GM19372 (cell line): ENCODE measurements at regions not wholly inside any gene's neighbourhood (a gene's known extent, or its start where the extent isn't known, plus 50 kb on each side); places are given as distances from the start of the nearest gene placed in this dataset.
"Not testable (repeated sequence)": the region's sequence is repeated elsewhere in the genome, so short reads cannot be mapped to it uniquely, and the experiment has no call there.

ENCODE experiments used
- ATAC-seq: cut with Tn5 transposase; IDR thresholded peaks from one replicate; pipeline ENCODE4 v1.9.1; 2021; ENCODE audit warnings: mild to moderate bottlenecking, low read depth, moderate library complexity; ENCODE audit not compliant: unreplicated experiment

DNA sequence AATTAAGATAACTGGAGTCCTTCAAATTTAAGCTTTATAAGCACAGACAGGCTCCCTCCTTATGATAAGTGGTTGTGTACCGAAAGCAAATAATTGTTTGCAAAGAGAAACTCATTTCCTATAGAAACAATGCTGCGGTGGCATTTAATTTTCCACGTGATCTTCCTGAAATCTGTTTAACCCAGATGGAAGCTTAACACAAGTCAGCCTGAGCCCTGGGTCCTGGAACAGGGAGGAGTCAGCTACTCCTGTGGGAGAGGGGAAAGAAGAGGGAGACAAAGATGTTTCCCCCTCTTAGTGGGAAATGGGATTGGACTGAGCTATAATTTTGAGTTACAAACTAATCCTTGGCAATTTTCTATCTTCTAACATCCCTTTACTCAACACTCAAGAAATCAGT is 136.5 kb downstream of the ELOVL4 start:
- ATAC-seq, result no peak

DNA sequence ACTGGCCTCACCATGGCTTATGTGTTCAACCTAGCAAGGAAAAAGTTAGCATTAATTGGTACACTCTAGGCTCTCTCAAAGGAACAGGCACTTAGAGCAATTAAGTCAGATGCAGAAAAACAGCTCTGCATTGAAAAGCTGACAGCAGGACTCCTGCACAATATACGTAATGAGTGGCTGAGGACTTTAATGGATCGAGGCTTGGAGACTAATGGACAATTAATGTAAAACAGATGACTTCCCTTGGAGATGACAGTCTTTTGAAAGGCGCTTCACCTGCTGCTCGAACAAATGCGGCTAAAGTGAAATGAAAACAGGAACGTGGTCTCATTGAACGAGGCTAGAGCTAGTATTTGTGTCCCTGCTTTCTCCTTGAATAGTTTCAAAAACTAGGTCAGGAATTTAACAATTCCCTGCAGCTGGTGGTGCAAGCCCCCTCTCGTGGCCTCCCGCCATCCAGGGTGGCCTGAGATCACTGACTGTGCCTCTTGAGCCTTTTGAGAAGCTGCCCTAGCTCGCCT is 137.1 kb downstream of the ELOVL4 start:
- no peak for ATAC-seq

DNA sequence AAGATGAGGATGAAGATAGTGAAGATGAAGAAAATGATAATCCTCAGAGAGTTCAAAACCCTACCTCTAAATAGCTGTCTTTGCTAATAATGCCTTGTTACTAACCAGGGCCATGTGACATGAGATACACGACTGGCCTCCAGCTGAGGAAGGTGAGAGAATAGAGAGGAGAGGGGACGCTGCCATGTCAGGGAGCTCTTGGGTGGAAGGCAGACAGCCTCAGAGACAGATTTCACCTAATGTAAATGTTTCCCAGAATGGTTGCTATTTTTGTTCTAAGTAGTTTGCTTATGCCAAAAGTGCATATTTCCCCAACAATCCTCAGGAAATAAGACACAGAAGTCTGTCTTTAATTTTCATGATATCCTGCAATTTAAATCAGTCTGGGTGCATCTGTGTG is 138.4 kb downstream of the ELOVL4 start:
- ATAC-seq, result no peak

DNA sequence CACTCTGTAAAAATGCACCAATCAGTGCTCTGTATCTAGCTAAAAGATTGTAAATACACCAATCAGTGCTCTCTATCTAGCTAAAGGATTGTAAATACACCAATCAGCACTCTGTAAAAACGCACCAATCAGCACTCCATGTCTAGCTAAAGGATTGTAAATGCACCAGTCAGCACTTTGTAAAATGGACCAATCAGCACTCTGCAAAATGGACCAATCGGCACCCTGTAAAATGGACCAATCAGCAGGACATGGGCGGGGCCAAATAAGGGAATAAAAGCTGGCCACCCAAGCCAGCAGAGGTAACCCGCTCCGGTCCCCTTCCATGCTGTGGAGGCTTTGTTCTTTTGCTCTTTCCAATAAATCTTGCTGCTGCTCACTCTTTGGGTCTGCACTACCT is 140.7 kb downstream of the ELOVL4 start:
- ATAC-seq, result not testable (repeated sequence)

DNA sequence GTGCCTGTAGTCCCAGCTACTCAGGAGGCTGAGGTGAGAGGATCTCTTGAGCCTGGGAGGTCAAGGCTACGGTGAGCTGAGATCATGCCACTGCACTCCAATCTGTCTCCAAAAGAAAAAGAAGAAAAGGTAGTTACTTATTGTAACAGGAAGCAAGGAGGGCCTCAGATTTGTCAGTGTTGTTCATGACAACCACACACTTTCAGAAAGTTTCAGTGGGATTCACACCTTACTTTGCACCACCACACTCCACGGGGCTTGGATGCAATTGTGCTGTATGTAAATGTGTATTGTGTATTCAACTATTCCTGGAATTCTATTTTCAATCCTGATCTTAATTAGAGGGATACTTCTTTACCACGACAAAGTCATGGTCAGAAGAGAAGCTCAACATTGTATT is 142.6 kb downstream of the ELOVL4 start:
- ATAC-seq, result no peak

DNA sequence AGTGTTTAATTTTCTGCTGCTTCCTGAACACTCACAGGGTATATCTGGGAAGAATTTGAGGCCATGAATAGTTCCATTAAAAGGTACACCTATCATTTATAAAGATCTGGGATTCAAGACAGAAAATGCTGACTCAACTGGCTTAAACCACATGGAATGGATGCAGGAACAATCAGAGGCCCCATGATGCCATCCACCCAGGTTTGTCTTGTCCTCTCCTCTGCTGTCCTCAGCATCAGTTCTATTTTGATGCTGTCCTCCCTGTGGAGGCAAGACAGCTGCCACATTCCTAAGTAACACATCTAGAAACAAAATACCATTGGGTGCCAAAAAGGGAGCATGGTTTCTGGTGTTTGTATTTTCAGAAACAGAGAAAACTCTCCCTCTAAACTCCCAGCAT is 143.4 kb downstream of the ELOVL4 start:
- no peak for ATAC-seq

DNA sequence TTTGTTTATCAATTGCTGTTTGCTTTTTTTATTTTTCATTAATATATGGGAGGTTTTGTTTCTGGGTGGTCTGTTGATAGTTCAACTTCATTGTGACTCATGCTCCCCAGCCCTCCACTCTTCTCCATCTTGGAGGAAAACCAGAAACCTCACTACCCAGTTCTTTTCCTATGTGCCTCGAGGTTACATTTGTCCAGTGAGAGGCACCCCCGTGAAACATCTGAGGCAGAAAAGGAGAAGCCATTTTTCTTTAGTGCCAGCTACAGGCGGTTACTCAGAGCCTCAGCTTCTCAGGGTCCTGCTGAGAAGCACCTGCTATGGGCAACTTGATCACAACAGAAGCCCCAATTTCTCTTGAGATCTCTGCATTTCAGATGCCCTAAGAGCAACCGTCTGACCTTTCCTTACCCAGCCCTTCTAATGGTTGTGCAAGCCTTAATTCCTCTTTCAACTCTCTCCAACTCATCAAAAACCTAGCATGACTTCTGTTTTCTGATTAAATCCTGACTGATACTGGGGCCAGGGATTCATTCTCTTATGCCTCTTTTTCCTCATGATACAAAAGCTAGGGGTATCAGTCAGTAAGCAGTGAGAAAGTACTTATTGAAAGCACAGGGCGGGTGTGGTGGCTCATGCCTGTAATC is 144.6 kb downstream of the ELOVL4 start:
- ATAC-seq, result no peak

DNA sequence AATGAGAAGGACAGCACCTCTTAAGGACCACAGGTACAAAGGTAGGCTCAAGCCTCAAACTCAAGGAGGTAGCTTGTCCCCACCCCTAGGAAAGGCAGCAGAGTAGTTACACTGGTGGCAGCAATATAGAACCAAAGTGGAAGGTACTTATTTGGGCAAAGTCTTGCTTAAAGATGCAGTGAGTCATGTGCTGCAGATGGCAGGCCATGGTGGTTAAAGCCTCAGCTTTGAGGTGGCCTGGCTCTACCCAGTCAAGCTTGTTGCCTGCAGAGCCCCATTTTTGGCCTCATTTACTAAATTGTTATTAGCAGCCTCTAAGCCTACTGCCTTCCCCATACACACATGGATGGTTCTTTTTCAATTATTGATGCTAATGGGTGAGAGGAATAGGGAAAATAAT is 146.0 kb downstream of the ELOVL4 start:
- no peak for ATAC-seq

DNA sequence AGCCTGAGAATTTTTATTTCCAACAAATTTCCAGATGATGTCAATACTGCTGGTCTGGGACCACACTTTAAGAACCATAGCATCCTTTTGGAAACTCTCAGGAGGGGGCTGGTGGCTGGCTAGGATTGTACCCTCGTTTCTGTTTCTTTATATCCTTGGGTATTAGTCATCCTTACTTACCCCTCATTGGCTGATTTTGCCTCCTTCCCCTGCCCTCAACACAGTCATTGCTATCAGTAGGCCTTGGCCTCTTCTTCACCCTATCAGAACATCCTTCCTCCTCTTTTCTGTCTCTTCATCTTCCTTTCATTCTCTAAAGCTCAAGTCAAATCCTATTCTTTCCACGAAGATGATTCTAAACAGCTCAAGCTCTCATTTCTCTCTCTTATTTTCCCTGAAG is 148.5 kb downstream of the ELOVL4 start:
- ATAC-seq, result no peak

DNA sequence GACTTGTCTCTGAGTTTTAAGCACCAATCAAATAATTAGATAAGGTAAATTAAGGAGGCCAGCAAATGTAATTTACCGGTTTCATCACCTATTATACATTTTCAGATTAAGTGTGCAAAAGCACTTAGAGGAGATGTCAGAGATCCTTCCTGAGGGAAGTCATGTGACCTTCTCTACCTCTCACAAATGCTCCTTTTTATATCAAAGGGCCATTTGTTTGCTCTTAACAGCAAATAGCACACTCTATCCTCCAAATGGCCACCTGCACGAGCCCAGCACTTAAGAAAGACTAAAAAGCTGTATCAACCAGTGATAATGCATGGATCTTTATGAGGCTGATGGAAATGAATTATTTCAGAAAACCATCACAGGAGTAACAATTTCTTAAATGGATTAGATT is 149.4 kb downstream of the ELOVL4 start:
- no peak for ATAC-seq

DNA sequence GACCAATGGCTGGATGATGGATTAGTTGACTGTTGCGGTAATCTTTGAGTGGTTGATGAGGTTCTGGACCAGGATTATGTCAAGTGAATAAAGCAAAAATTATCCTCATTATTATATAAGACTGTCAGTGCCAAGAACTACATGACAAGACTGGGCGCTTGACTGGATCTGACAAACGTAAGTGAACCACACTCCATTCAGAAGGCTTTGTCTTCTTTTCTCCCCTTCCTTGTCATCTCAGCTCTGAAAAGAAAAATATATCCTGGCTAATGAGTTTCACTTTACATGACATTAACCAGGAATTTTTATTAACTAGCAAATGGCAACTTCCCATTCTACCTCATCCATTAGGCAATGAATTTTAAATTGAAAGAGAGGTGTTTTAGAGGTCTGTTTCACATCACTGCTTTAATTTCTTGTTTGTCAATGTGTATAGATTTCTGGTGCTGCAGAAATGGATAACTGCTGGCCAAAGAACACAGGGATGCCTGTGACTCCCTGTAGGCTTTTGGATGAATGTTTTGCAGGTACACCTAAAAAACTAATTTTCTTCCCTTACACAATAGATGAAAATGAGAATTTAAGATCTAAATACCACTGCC is 150.1 kb downstream of the ELOVL4 start:
- no peak for ATAC-seq

DNA sequence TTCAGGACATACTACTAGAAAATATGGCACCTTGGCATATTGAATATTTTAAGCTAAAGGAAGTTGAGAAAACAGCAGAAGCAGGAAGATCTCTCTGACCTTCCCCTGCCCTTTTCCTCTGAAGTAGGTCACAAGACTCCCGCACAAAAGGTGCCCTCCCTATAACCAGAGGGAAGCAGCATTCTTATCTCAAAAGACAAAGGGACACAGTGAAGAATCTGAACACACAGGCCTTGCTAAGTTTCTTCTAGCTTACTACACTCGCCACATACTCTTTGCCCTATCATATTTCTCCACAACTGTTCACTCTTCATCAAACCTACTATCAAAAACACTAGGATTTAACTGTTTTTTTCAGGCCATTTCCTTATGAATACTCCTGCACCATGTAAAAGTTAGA is 151.2 kb downstream of the ELOVL4 start:
- no peak for ATAC-seq

DNA sequence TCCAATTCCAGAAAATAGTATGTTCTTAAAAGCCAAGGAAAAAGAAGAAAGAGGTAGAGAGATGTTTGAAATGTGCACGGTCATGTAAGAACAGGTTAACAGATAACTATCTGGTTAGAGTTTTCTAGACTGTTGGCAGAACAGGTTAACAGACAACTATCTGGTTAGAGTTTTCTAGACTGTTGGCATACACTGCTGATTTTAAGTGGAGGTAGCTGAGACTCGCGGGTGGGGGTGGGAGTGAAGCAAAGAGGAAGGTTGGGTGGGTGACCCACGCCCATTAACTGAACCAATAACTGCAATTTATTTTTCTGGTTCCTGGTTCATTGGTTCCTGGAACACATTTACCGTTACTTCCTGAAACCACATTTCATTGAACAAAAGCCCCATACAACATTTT is 157.5 kb downstream of the ELOVL4 start:
- no peak for ATAC-seq

DNA sequence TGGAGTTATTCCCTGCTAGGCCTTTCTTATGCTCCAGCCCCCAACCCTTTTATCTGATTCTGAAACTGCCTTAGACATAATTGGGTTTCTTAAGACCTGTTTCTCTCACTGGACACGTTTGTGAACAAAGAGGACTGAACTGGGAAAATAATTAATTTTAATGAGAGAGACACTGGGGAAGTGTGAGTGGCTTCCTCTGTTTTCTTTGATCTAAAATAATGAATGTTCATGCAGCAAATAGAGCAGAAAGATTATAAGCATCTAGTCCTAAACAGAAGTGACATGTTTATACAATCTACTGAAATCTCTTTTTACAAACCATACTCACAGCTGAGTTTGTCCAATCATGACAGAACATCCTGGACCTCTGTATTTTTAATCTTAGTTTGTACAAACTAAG is 157.6 kb downstream of the SH3BGRL2 start:
- no peak for ATAC-seq

DNA sequence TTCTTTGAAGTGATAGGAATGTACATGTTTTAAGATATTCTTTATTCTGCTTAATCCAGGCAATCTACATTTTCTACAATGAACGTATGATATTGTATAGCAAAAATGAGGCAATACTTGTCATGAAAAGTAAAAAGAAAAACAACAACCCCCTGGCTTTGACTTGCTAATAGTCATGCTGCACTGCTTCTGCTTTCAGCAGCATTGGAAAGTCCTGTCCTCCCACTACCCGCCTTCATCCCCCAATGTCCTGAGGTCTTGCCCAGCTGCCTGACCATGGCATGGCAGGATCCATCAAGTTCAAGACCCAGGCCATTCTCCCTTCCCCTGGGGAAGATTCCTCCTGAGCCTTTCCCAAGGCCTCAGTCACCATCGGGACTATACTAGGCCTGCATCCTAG is 156.5 kb downstream of the SH3BGRL2 start:
- ATAC-seq, result no peak

DNA sequence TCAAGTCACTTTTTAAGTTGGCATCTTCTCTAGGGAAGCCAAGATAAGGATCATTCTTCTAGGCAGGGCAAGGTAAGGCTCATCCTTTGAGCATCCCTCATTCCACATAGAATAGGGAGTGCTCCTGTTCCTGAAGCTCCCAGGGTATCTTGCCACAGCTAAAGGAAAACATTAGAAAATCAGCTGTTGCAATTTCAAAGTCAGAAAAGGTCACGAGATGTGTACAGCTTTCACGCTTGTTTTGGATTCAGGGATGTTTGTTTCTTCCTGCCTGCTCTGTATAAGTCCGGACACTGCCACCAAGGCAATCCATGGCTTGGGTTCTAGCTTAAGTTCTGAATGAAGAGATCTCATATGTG is 153.2 kb downstream of the SH3BGRL2 start:
- no peak for ATAC-seq

DNA sequence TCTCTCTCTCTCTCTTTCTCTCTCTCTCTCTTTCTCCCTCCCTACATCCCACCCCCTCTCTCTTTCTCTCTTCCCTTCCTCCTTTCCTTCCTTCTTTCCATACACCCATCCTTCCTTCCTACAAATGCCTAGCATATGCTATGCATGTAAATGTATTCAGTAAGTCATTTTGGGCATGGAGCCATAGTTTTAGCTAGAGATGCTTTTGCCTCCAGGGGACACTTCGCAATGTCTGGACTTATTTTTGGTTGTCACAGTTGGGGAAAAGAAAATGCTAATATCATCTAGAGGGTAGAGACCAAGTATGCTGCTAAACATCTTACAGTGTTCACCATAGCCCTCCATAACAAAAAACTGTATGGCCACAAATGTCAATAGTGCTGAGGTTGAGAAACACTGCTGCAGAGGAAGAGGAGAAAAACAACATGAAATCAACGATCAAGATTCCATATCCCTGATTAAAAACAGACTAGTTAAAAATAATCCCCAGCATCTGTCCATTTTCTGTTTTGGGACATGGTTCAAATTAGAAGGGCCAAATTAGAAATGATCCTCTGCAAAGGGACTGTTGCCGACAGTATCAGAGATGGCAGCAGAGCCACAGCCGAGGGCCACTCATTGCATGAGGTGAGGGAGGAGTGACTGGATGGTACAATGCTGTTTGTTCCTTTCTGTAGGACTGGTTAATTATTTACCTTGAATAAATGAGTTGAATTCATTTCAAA is 152.7 kb downstream of the SH3BGRL2 start:
- no peak for ATAC-seq

DNA sequence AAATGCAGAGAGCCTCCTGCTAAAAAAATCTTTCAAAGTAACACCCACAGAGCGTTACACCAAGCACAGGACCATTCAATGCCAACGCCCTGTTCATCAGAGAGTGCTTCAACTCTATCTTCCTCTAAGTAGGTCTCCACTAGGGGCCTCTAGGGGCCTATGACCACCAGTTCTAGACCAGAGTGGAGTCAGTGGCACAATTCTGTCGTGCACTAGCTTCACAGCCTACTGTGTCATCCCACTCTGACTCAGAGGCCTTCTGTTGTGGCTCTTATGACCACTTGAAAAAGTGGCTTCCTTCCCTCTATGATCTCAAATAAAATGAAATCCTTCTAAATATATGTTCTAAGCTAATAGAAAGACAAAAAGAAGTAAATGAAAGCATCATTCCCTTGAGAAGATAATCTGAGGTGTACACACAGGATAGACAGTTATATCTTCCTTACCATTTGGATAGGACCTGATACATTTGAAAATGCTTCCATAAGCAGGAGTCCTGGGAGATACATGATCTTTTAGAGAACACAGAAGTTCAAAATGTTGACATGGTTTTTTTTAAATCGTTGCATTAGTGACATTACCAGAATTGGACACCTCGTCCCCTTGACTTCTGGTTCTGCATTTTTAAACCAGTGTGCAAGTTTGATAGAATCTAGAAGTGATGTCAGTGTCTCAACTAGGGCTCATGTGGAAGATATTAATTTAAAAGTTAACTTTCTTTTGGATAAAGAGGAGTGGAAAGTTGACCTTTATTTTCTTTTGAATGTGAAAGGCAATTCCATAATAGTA is 151.9 kb downstream of the SH3BGRL2 start:
- ATAC-seq, result no peak

DNA sequence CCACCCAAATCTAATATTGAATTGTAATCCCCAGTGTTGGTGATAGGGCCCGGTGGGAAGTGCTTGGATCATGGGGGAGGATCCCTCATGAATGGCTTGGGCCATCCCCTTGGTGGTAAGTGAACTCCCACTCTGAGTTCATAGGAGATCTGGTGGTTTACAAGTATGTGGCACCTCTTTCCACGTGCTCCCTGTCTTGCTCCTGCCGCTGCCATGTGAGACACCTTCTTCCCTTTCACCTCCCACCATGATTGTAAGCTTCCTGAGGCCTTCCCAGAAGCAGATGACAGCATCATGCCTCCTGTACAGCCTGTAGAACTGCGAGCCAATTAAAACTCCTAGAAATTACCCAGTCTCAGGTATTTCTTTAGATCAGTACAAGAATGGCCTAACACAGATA is 150.8 kb downstream of the SH3BGRL2 start:
- ATAC-seq, result no peak

DNA sequence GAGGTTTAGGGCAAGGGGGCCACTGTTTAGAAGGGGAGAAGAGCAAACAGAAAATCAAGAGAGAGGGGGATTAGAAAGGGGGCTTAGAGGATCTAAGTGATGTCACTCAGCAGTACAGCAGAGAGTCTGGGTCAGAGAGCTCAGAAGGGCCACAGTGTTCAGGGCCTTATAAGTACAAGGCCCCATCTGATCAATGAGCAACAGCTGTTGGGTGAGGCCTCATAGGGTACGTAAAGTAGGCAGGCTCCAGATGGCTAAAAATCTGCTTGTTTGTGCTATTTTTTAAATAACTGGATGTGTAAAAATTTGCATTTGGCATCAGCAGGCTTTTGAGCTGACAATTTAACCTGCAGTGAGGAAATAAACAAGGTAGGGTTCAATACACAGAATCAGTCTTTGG is 149.8 kb downstream of the SH3BGRL2 start:
- no peak for ATAC-seq

DNA sequence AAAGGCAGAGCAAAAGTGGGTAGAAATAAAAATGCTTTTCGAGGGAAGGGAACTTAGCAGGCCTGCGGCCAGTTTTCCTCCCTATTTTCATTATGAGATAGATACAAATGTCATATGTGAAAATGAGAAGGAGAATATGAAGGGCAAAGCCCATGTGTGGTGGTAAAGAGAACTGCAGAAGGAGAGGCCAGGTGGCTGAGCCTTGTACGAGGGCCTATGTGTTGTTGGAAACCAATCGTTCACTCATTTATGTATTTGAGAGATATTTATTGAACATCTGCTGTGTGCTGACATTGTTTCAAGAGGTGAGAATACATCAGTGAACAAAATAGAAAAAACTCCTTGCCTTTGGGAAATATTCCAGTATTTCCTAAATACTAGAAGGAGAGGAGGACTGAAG is 147.7 kb downstream of the SH3BGRL2 start:
- ATAC-seq, result no peak
